LNCAP (cell line): ENCODE measurements at regions not wholly inside any gene's neighbourhood (a gene's known extent, or its start where the extent isn't known, plus 50 kb on each side); places are given as distances from the start of the nearest gene placed in this dataset.

ENCODE experiments used
- TF ChIP-seq, protein P1 (sequence below): fragments of 450-650 bp; IDR thresholded peaks from 2 replicates; pipeline ENCODE4 v1.5.1; 2017; ENCODE audit warnings: mild to moderate bottlenecking

DNA sequence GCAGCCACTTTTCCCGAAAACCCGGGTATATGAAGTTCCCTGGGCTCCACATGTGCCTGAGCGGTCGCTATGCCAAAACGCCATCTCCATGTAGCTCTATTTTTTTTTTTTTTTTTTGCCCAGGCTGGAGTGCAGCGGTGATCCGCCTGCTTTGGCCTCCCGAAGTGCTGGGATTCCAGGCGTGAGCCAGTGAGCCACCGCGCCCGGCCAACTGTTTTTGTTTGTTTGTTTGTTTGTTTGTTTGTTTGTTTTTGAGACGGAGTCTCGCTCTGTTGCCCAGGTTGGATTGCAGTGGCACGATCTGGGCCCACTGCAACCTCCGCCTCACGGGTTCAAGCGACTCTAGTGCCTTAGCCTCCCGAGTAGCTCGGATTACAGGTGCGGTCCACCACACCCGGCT is 237.5 kb upstream of the IRAK1BP1 start:
- TF ChIP-seq, protein P1, sequence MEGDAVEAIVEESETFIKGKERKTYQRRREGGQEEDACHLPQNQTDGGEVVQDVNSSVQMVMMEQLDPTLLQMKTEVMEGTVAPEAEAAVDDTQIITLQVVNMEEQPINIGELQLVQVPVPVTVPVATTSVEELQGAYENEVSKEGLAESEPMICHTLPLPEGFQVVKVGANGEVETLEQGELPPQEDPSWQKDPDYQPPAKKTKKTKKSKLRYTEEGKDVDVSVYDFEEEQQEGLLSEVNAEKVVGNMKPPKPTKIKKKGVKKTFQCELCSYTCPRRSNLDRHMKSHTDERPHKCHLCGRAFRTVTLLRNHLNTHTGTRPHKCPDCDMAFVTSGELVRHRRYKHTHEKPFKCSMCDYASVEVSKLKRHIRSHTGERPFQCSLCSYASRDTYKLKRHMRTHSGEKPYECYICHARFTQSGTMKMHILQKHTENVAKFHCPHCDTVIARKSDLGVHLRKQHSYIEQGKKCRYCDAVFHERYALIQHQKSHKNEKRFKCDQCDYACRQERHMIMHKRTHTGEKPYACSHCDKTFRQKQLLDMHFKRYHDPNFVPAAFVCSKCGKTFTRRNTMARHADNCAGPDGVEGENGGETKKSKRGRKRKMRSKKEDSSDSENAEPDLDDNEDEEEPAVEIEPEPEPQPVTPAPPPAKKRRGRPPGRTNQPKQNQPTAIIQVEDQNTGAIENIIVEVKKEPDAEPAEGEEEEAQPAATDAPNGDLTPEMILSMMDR: no peak

DNA sequence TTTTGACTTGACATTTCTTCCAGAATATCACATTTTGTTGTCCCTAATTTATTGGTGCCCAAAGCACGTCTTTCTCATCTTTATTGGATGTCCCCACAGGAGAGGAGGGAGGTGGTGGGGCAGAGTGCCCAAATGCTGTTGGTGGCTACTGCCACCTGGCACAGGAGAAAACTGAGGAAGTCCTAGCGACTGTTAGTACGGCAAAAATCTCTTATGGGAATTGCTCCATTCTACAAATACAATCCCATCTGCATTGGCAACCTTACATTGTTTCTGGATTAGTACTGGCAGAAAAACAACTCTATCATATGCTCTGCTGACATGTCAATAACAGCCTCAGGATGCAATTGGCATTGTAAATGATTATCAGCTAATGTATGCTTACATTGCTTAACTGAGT is 235.4 kb upstream of the IRAK1BP1 start:
- TF ChIP-seq, protein P1: no peak

DNA sequence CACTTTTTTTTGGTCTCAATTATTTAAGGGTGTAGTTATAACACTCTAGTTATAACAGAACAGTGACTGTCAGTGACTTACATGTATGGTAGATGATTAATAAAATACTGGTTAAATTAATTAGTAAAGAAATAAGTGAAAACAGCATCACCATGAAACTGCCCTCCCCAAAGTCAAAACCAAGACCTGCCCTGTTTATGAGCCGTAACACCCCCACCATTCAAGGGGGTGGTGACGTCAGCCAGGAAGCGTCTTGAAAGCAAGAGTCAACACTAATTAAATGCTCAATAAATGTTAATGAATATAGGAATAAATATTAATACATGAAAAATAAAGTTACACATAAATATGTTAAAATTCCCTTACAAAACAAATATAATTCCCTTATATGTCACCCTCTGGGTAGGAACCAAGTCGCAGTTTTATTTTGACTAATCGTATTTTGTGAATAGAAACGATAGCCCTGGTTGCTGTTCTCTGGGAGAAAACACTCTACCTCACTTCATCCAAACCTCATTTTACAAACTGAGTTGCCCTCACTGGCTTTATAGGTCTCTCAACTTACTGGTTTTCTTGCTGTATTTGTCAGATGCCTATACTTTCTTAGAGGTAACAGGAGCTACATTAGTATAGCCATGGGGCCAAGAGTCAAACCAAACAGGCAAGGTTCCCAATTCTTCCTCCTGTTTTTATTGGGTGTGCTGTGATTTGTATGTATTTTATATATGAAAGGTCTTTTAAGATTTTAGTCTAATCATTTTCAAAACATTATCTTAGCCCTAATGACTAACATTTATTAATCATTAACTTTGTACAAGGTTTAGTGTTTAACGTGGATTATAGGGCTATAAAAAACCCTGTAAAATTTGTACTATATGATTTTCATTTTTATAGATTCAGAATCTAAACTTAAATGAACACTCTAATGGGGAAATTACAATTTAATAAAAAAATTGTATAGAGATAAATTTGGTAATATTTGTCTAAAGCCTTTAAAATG is 227.9 kb upstream of the IRAK1BP1 start:
- TF ChIP-seq, protein P1: no peak

- TF ChIP-seq, protein P1: no peak
Measured at GRCh38 chr6:78666764-78667163, 200.6 kb upstream of the IRAK1BP1 start.

- TF ChIP-seq, protein P1: no peak
Measured at GRCh38 chr6:78670156-78670555, 197.2 kb upstream of the IRAK1BP1 start.

DNA sequence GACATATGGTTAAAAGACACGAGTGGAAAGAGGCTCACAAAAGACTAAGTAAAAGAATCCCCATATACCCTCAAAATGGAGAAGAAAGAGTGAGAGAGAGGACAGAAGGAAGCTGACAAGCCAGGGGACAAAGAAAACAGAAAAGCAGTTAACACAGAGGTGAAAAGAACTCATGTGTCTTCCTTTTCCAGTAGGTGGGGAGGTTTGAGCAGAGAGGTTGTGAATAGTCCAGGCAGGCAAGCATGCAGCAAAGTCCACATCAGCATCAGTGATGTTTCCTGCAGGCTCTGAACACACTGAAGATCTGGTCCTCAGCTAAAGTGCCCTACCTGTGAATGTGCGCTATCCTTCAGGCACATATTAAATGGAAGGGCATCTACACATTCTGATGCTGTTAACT is 196.5 kb upstream of the IRAK1BP1 start:
- TF ChIP-seq, protein P1: no peak

DNA sequence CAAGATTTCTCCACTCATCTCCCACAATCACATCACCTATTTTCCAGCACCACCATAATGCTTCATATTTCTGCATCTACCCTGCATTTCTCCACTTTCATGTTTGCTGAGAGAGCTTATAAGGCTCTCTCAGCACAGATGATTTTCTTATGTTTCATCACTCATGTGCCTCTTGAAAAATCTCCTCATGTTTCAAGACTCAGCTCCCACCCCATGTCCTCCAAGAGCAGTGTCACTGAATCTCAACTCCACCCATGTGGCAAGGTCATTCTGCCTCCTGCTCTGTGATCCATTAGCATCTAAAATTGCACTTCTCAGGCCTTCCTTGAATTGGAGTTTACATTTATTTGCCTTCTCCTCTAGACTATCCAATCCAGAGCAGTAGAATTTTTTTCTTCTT is 178.7 kb upstream of the IRAK1BP1 start:
- TF ChIP-seq, protein P1: no peak
